SU-DHL-6 (cell line): ENCODE measurements at regions not wholly inside any gene's neighbourhood (a gene's known extent, or its start where the extent isn't known, plus 50 kb on each side); places are given as distances from the start of the nearest gene placed in this dataset.

Source experiments
- EZH2phosphoT487 ChIP-seq: fragments of 200-600 bp; sonication (generic), shearing (Covaris generic); conservative IDR thresholded peaks from 2 replicates; pipeline ENCODE4 v1.6.1; 2018; ENCODE audit warnings: mild to moderate bottlenecking, antibody characterized with exemption, low read length, moderate library complexity, mixed read lengths
- TF ChIP-seq, protein P1 (sequence below): fragments of 200-600 bp; sonication (generic); IDR thresholded peaks from one replicate; pipeline ENCODE4 v1.5.1; 2017; ENCODE audit warnings: antibody characterized with exemption, mild to moderate bottlenecking, low read length, moderate library complexity; ENCODE audit not compliant: insufficient read depth, poor library complexity, severe bottlenecking

DNA sequence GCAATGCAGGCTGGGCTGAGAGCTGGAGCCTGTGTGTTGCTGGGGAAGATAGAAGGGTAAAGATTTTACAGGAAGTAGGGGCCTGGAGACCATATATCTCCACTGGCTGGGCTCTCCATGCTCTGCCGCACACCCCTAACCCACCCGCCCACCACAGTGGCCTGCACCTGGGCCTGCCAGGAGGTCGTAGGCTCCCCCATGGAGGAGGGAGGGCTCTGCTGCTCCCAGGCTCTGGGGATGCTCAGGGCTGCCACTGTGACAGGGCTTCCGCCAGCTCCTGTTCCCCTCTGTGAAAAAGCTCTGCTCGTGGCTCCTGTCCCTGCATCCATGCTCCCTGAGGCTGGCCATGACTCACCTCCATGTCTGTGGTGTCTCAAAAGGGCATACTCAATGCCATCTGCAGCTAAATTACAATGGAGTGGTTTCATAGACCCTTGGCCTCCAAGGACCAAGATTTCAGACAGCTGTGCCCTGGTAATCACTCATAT lies 106.0 kb downstream of the CXCL12 start:
- TF ChIP-seq, protein P1, sequence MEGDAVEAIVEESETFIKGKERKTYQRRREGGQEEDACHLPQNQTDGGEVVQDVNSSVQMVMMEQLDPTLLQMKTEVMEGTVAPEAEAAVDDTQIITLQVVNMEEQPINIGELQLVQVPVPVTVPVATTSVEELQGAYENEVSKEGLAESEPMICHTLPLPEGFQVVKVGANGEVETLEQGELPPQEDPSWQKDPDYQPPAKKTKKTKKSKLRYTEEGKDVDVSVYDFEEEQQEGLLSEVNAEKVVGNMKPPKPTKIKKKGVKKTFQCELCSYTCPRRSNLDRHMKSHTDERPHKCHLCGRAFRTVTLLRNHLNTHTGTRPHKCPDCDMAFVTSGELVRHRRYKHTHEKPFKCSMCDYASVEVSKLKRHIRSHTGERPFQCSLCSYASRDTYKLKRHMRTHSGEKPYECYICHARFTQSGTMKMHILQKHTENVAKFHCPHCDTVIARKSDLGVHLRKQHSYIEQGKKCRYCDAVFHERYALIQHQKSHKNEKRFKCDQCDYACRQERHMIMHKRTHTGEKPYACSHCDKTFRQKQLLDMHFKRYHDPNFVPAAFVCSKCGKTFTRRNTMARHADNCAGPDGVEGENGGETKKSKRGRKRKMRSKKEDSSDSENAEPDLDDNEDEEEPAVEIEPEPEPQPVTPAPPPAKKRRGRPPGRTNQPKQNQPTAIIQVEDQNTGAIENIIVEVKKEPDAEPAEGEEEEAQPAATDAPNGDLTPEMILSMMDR, result no peak
- no peak for TF ChIP-seq EZH2phosphoT487
